ENCODE measurements at regions not wholly inside any gene's neighbourhood (a gene's known extent, or its start where the extent isn't known, plus 50 kb on each side); places are given as distances from the start of the nearest gene placed in this dataset.

GRCh38 chr7:46393142-46393541 lies 472.1 kb upstream of the IGFBP3 start:
- no peak for FAIRE-seq
- DNase-seq (ENCODE audit: low spot score): no peak

GRCh38 chr7:46391231-46392201 lies 470.4 kb upstream of the IGFBP3 start:
- DNase-seq (ENCODE audit: low spot score): no peak

GRCh38 chr7:46390042-46390441 lies 469.0 kb upstream of the IGFBP3 start:
- peak; percentile 37 for FAIRE-seq
- no peak for DNase-seq (ENCODE audit: low spot score)

More at GRCh38 chr7:46391231-46392201, 470.4 kb upstream of the IGFBP3 start:
- no peak for FAIRE-seq

- FAIRE-seq (peak; percentile 44), DNase-seq (ENCODE audit: low spot score) (no peak)
These were observed 468.1 kb upstream of the IGFBP3 start for GRCh38 chr7:46389146-46389545.

- FAIRE-seq (peak; percentile 30), DNase-seq (ENCODE audit: low spot score) (no peak)
These were observed 466.6 kb upstream of the IGFBP3 start for GRCh38 chr7:46387646-46388045.

GRCh38 chr7:46386428-46387399 lies 465.6 kb upstream of the IGFBP3 start:
- DNase-seq (ENCODE audit: low spot score): peak; percentile 45
- no peak for FAIRE-seq

- DNase-seq (ENCODE audit: low spot score) (peak; percentile 43), FAIRE-seq (no peak)
These were observed 464.7 kb upstream of the IGFBP3 start for GRCh38 chr7:46385662-46386309.

GRCh38 chr7:46383605-46384004 lies 462.5 kb upstream of the IGFBP3 start:
- DNase-seq (ENCODE audit: low spot score) (peak; percentile 20), FAIRE-seq (no peak)

- DNase-seq (ENCODE audit: low spot score): peak; percentile 62
- no peak for FAIRE-seq
These were observed 449.0 kb upstream of the IGFBP3 start for GRCh38 chr7:46369933-46370654.

- no peak for FAIRE-seq
- no peak for DNase-seq (ENCODE audit: low spot score)
These were observed 447.8 kb upstream of the IGFBP3 start for GRCh38 chr7:46368871-46369270.

- no peak for DNase-seq (ENCODE audit: low spot score)
- peak; percentile 9 for FAIRE-seq
These were observed 445.5 kb upstream of the IGFBP3 start for GRCh38 chr7:46366526-46366925.

- DNase-seq (ENCODE audit: low spot score) (no peak), FAIRE-seq (no peak)
These were observed 442.6 kb upstream of the IGFBP3 start for GRCh38 chr7:46363688-46364087.

- no peak for FAIRE-seq
- no peak for DNase-seq (ENCODE audit: low spot score)
These were observed 439.7 kb upstream of the IGFBP3 start for GRCh38 chr7:46360811-46361210.

GRCh38 chr7:46360296-46360695 lies 439.2 kb upstream of the IGFBP3 start:
- DNase-seq (ENCODE audit: low spot score) (no peak), FAIRE-seq (no peak)

- DNase-seq (ENCODE audit: low spot score): no peak
- no peak for FAIRE-seq
These were observed 436.8 kb upstream of the IGFBP3 start for GRCh38 chr7:46357851-46358250.

GRCh38 chr7:46357290-46357689 lies 436.2 kb upstream of the IGFBP3 start:
- peak; percentile 17 for FAIRE-seq
- DNase-seq (ENCODE audit: low spot score): no peak

- no peak for FAIRE-seq
- DNase-seq (ENCODE audit: low spot score): no peak
These were observed 435.3 kb upstream of the IGFBP3 start for GRCh38 chr7:46356371-46356770.

- DNase-seq (ENCODE audit: low spot score): no peak
- FAIRE-seq: peak; percentile 42
These were observed 434.3 kb upstream of the IGFBP3 start for GRCh38 chr7:46355331-46355730.

GRCh38 chr7:46352004-46352954 lies 431.2 kb upstream of the IGFBP3 start:
- DNase-seq (ENCODE audit: low spot score): peak; percentile 76
- peak; percentile 74 for FAIRE-seq

All from urothelium cell line (cell line).